ENCODE measurements at regions not wholly inside any gene's neighbourhood (a gene's known extent, or its start where the extent isn't known, plus 50 kb on each side); places are given as distances from the start of the nearest gene placed in this dataset.
"Not testable (repeated sequence)": the region's sequence is repeated elsewhere in the genome, so short reads cannot be mapped to it uniquely, and the experiment has no call there.

- DNase-seq = no peak
Observed at GRCh38 chr16:85435286-85435685, 177.8 kb upstream of the GSE1 start.

DNA sequence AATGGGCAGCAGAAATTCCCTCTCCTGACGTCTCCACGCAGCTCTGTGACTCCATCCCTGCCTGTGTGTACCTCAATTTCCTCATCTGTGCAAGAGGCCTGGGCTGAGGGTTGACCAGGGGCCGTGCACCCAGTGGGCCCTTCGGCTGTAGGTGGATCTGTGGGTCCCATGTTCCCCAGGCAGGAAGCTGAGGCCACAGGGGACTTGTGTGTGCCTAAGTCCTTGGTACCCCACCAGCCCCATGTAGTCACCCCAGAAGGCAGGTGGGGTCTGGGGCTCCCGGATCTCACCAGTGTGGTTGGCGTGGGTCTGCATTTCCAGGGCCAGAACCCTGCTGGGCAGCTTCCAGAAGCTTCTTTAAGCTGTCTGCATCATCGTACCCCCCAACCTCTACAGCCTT, 177.4 kb upstream of the GSE1 start:
- DNase-seq = no peak

DNA sequence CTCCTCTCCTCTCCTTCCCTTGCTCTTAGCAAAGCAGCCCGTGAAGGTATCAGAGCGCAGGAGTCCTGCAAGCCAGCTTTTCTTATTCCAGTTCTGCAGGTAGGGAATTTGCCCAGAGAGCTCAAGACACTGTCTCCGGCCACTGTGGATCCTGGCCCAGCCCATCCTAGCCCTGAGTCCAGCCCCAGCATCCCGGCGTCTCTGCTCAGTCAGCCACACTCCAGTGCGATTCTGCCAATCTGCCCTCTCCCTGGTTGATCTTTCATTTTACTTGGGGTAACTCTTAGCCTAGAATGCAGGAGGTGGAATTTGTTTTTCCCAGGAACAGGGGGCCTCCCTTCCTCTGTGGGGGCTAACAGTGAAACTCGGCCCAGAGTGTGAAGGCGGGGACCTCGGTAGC, 176.9 kb upstream of the GSE1 start:
- no peak for DNase-seq

DNA sequence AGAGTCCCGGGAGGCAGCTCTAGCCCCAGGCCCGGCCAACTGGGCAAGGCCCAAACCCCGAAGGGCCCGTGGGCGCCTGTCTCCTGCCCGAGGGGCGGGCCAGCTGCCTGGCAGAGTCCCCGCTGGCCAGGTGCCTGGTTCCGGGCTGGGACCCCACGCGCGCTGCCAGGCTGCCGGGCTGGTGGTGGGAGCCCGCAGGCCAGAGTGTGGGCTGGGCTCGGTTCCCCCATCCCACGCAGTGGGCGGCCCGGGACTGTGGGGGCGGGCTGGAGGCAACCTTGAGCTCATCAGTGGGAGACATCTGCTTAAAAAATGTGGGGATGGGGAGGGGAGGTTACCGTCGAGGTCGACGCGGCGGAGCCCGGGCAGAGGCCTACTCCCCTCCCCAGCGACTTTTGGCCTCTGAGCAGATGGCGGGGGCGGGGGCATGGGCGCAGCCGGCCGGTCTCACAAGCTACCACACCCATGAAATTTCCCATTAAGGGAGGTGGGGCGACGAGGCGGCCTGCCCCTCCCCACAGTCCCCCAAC, 176.4 kb upstream of the GSE1 start:
- no peak for DNase-seq

GRCh38 chr16:85437166-85438052, 175.7 kb upstream of the GSE1 start:
- no peak for DNase-seq

DNA sequence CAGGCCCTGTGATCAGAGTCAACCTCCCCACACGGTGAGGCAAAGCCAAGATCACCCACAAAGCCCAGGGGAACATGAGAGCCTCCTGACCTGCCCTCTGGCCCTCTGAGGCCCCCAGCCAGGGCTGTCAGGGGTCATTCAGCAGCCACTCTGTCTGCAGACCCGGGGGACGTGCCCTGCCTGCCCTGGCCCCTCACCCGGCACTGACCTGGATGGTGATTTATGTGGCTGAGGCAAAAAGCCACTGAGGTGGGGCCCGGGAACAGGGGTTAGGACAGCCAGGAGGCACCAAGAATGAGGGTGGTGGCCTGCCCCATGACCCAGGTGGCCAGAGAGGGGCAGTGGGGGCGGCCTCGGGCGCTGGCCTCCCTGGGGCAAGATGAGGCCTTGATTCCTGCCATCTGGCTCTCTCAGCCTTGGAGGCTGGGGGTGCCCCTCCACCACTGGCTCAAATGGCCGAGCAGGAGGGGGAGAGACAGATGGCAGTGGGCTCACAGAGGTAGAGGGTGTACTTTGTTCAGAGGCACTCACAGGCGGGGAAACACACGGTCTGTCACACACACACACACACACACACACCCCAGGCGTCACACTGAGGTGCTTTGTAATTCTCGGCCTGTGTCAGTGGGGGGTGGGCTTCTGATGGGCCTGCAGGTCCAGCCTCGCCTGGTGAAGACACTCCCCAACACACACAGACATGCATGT, 174.0 kb upstream of the GSE1 start:
- DNase-seq = no peak

GRCh38 chr16:85440744-85441143, 172.4 kb upstream of the GSE1 start:
- no peak for DNase-seq

DNA sequence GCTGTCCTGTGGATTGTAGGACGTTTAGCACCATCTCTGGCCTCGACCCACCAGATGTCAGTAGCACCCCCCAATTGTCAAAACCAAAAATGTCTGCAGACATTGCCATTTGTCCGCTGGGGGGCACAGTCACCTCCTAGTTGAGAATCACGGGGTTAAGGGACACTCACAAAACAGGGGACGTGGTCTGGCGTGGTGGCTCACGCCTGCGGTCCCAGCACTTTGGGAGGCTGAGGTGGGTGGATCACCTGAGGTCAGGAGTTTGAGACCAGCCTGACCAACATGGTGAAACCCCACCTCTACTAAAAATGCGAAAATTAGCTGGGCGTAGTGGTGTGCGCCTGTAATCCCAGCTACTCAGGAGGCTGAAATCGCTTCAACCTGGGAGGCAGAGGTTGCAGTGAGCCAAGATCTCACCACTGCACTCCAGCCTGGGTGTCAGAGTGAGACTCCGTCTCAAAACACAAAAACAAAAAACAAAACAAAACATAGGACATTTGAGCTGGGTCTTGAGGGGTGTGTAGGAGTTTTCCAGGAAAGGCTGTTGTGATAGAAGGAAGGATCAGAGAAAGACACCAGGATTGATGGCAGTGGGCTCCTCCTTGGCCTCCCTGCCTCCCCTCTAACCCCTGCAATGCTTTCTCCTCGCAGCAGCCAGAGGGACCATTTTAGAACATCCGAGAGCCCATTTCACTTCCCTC, 171.8 kb upstream of the GSE1 start:
- DNase-seq = no peak

GRCh38 chr16:85441890-85442670, 171.0 kb upstream of the GSE1 start:
- DNase-seq = no peak

DNA sequence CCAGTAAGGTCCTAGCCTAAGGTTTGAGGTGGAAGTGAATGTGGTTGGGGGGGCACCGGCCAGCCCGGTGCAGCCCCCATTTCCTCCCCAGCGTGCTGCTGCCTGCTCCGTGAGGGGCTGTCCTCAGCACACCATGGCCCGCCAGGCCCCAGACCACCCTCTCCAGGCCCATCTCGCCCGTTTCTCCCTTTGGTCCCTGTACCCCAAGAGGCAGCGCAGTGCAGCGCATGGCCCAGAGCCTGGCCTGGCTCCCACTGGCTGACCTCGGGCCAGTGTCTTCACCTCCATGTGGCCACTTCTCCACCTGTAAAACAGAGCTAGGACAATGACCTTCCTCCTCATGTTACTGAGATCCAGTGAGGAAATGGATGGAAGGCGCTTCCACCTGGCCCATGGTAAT, 170.0 kb upstream of the GSE1 start:
- no peak for DNase-seq

DNA sequence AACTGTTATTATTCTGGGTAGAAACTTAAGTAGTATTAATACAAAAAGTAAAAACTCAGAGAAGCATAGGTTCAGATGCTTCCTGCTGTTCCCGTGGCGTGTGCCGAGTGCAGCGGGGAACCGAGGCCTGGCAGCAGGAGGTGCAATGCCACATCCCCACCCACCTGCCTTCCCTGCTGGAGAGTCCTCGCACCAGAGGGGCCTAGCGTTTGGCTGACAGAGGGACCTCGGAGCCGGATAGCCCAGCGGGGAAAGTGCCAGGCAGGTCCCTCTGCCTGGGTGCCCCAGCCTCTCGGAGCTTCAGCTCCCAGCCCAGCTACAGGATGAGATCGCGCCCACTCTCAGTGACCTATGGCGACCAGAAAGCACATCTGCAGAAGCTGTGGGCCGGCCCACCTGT, 169.6 kb upstream of the GSE1 start:
- no peak for DNase-seq

DNA sequence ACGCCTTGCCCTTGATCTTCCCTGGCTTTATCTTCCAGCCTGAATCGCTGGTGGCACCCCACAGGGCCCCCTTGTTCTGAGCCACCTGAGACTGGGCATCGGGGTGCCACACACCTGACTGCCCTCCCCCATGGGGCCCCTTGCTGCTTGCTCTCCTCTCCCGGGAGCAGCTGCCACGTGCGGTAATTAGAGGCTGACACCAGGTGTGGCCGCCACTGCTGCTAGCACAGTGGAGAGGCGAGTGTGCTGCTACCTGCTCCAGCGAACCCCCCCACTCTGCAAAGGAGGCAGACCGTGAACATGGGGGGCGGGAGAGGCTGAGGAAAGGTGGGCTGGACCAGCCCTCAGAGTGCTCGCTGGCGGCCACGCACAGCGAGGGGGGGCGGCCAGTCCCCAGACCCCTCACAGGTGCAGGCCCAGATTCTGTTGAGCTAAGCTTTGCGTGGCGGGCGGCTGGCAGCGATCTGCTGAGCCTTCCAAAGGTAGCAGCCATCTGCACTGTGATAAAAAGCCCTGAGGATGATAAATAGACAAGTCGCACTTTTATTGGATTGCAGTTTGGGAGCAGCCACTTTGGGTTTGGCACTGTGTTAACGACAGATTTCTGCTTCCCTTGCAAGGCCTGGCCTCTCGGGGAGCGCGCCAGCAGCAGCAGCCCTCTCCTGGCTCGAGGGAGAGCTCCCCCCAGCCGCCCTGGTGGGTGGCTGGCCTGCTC, 167.9 kb upstream of the GSE1 start:
- DNase-seq = no peak

DNA sequence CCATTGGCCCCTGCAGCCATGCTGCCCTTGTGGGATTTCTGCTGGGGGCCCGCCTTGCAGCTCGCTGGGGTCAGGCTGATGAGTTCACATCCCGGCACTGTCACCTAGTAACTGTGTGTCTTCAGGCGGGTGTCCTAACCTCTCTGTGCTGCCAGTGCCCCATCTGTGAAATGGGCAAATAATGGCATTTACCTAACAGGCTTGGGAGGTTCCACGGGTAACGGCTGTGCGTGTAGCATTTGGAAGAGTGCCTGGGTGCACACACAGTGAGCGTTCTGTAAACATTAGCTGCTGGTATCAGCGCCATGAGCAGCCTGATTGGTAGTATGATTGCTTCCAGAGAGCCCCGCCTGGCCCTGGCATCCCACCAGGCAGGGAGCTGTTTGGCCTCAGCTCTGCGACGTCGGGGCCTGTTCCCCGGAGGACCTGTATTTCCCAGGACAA, 167.3 kb upstream of the GSE1 start:
- no peak for DNase-seq

- DNase-seq = no peak
Observed at GRCh38 chr16:85446951-85447692, 166.0 kb upstream of the GSE1 start.

DNA sequence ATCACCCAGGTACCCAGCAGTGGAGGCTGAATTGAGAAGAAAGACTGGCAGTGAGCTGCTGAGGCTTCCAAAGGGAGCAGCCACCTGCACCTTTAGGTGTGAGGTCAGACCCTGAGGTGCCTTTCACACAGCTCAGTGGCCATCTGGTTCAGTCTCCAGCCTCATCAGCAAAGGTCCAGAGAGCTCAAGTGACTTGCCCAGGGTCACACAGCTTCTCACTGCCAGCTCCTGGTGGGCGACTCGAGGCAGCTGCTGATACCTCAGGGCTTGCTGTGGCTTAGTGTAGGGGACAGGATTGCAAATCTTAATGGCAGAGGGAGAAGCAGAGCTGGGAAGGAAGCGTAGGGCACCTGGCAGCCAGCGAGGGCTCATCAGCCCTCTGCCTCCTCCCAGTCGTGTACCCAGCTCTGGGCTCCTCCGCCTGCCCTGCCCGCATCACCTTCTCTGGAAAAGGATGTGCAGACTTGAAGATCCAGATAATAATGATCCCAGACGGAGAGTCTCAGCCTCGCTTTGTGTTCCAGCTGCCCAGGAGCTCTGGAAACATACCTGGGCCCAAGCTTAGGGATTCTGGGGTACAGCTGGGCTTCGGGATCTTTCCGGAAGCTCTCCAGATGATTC, 165.3 kb upstream of the GSE1 start:
- DNase-seq = no peak

DNA sequence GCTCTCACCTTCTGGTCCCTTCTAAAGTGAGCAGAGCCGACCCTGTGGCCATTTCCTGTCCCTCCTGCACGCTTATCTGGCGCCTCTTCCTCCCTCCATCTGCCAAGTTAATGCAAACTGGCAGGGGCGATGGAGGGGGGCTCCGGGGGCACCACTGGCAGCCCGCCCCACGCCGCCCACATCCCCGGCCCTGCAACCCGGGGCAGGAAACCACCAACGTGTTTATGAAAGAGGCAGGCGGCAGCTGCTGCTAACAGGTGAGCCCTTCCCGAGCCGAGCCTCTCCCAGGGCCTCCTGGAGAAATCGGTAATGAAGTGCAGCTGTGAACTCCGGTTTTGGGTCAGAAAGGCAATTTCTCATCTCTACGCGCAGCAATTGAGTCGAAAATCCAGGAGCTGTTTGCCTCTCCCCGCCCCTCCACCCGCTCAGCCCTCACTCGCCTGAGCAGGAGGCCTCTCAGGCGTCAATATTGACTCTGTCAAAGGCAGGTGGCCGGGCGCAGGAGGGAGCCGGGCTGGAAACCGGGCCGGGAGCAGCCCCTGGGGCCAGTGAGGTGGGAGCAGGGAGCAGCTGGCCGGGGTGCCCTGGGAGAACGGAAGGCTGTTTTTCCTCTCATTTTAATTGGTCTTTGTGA, 164.4 kb upstream of the GSE1 start:
- peak; percentile 37 for DNase-seq

- DNase-seq = no peak
Observed at GRCh38 chr16:85449191-85449884, 163.8 kb upstream of the GSE1 start.

DNA sequence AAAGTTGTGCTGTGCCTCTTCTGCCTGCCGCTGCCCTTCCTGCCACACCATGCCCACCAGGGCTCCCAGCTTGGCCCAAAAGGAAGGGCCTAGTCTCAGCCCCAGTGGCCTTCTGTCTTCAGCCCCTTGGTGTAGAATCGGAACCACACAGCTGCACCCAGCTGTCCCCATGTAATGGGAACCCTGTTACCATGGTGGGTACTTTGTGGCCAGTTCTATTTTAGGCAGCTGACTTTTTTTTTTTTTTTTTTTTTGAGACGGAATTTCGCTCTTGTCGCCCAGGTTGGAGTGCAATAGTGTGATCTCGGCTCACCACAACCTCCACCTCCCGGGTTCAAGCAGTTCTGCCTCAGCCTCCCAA, 163.3 kb upstream of the GSE1 start:
- no peak for DNase-seq

DNA sequence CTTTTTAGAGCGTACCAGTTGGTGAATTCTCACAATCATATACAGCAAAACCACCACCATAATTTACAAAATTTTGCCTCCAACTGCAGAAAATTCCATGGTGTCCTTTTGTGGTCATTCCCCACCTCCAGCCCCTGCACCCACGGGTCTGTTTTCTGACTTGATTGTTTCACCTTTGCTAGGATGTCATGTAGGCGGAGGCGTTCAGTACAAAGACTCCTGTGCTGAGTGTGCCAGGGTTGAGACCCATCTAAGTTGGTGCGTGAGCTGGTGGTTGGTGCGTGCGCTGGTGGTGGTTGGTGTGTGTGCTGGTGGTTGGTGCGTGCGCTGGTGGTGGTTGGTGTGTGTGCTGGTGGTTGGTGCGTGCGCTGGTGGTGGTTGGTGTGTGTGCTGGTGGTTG, 162.0 kb upstream of the GSE1 start:
- not testable (repeated sequence) for DNase-seq
